GM21825 (cell line): ENCODE measurements at regions not wholly inside any gene's neighbourhood (a gene's known extent, or its start where the extent isn't known, plus 50 kb on each side); places are given as distances from the start of the nearest gene placed in this dataset.

Experiments used
- ATAC-seq: cut with Tn5 transposase; IDR thresholded peaks from one replicate; pipeline ENCODE4 v1.9.1; 2021; ENCODE audit warnings: mild to moderate bottlenecking, moderate library complexity; ENCODE audit not compliant: unreplicated experiment

- ATAC-seq: no peak
Observed at GRCh38 chr4:82042042-82042441, 331.7 kb downstream of the HNRNPD start.

GRCh38 chr4:82038936-82039335 lies 334.9 kb downstream of the HNRNPD start:
- ATAC-seq: no peak

- ATAC-seq: no peak
Observed at GRCh38 chr4:82036181-82036580, 337.6 kb downstream of the HNRNPD start.

GRCh38 chr4:82034878-82035277 lies 338.9 kb downstream of the HNRNPD start:
- no peak for ATAC-seq

- ATAC-seq: no peak
Observed at GRCh38 chr4:82033862-82034261, 339.9 kb downstream of the HNRNPD start.

- ATAC-seq: no peak
Observed at GRCh38 chr4:82031376-82031927, 342.3 kb downstream of the HNRNPD start.

GRCh38 chr4:82017680-82018079 lies 356.1 kb downstream of the HNRNPD start:
- ATAC-seq: no peak

- no peak for ATAC-seq
Observed at GRCh38 chr4:82005158-82005557, 368.6 kb downstream of the HNRNPD start.

- ATAC-seq: no peak
Observed at GRCh38 chr4:81997313-81997712, 376.5 kb downstream of the HNRNPD start.

GRCh38 chr4:81990898-81991297 lies 382.9 kb downstream of the HNRNPD start:
- ATAC-seq: no peak

- ATAC-seq: no peak
Observed at GRCh38 chr4:81990211-81990610, 383.6 kb downstream of the HNRNPD start.

- no peak for ATAC-seq
Observed at GRCh38 chr4:81989202-81989601, 384.6 kb downstream of the HNRNPD start.

GRCh38 chr4:81988178-81988577 lies 385.6 kb downstream of the HNRNPD start:
- no peak for ATAC-seq

- no peak for ATAC-seq
Observed at GRCh38 chr4:81984746-81985145, 389.0 kb downstream of the HNRNPD start.

- no peak for ATAC-seq
Observed at GRCh38 chr4:81982846-81983540, 390.8 kb downstream of the HNRNPD start.

- no peak for ATAC-seq
Observed at GRCh38 chr4:81981218-81981617, 392.6 kb downstream of the HNRNPD start.

- no peak for ATAC-seq
Observed at GRCh38 chr4:81974523-81974922, 399.3 kb downstream of the HNRNPD start.

- ATAC-seq: no peak
Observed at GRCh38 chr4:81971637-81972381, 402.0 kb downstream of the HNRNPD start.

- no peak for ATAC-seq
Observed at GRCh38 chr4:81971061-81971460, 402.7 kb downstream of the HNRNPD start.

- ATAC-seq: no peak
Observed at GRCh38 chr4:81970454-81970853, 403.3 kb downstream of the HNRNPD start.

GRCh38 chr4:81966676-81967075 lies 407.1 kb downstream of the HNRNPD start:
- no peak for ATAC-seq

- ATAC-seq: no peak
Observed at GRCh38 chr4:81965911-81966310, 407.9 kb downstream of the HNRNPD start.
